Activated naive CD4-positive, alpha-beta T cell (primary cell): ENCODE measurements at regions not wholly inside any gene's neighbourhood (a gene's known extent, or its start where the extent isn't known, plus 50 kb on each side); places are given as distances from the start of the nearest gene placed in this dataset.
"Not testable (repeated sequence)": the region's sequence is repeated elsewhere in the genome, so short reads cannot be mapped to it uniquely, and the experiment has no call there.

Source experiments
- DNase-seq, 4 experiments: peaks; one replicate each; lab custom pipeline; 2025; lab: John Stamatoyannopoulos, UW

DNA sequence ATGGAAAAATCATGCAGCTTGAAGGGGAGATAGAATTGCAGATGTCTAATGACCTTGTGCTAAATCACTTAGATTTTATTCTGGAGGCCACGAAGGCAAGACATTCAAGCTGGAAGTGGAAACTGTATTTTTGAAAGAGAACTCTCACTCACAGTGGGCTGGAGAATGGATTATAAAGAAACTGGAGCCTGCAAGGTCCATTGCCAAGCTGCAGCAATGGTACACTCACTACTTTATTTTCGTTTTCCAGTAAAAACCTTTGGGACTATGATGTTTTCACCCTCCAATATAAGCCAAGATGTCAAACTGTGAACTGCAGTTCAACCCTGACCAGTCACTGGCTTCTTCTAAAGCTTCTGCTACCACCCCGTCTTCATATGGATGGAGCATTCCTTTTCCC is 62.0 kb downstream of the SKIDA1 start:
- no peak for DNase-seq

GRCh38 chr10:21458126-21458871 is 67.2 kb downstream of the SKIDA1 start:
- no peak for DNase-seq

GRCh38 chr10:21456160-21456559 is 69.3 kb downstream of the SKIDA1 start:
- no peak for DNase-seq

DNA sequence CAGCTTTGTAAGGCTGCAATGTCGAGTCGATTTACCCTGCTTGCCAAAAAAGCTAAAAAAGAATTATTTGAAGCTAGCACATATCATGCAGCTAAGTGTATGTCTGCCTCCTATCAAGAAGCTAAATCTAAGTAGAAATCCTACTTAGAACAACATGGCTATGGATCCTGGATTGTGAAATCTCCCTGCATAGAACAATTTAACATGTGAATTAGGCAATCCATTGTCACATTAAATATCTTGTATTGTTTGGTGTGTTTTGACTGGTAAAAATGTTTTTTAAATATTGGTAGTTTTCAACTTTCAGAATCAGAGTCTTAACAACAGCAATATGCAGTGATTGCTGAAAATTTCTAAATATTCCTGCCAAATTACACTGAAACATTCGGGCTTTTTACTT is 73.3 kb downstream of the SKIDA1 start:
- DNase-seq: no peak

GRCh38 chr10:21449288-21449966 is 76.1 kb downstream of the SKIDA1 start:
- DNase-seq: no peak

GRCh38 chr10:21445163-21445562 is 80.3 kb downstream of the SKIDA1 start:
- no peak for DNase-seq

- DNase-seq: no peak
Measured at GRCh38 chr10:21441625-21442024, 83.9 kb downstream of the SKIDA1 start.

DNA sequence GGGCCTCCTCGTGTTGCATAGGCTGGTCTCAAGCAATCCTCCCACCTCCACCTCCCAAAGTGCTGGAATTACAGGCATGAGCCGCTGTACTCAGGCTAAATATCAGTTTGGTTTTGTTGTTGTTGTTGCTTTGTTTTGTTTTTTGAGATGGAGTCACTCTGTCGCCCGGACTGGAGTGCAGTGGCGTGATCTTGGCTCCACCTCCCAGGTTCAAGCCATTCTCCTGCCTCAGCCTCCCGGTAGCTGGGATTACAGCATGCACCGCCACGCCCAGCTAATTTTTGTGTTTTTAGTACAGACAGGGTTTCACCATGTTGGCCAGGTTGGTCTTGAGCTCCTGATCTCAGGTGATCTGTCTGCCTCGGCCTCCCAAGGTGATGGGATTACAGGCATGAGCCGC is 86.6 kb downstream of the SKIDA1 start:
- not testable (repeated sequence) for DNase-seq

DNA sequence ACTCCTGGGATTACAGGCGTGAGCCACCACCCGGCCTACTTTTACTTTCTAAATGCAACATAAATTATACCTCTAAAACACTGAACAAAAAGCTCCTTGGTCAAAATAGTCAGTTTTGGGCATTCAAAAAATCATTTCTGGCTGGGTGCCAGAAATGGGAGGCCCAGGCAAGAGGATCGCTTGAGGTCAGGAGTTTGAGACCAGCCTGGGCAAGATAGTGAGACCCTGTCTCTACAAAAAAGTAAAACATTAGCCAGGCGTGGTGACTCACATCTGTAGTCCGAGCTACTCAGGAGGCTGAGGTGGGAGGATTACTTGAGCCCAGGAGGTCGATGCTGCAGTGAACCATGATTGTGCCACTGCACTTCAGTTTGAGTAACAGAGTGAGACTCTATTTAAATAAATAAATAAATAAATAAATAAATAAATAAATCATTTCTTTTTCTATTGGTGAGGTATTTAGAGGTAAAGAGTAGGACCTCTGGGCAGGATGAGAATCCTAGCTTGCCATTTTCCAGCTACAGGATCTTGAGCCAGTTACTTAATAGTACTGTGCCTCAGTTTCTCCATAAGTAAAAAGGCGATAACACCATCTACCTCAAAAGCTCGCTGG is 87.6 kb downstream of the SKIDA1 start:
- no peak for DNase-seq

DNA sequence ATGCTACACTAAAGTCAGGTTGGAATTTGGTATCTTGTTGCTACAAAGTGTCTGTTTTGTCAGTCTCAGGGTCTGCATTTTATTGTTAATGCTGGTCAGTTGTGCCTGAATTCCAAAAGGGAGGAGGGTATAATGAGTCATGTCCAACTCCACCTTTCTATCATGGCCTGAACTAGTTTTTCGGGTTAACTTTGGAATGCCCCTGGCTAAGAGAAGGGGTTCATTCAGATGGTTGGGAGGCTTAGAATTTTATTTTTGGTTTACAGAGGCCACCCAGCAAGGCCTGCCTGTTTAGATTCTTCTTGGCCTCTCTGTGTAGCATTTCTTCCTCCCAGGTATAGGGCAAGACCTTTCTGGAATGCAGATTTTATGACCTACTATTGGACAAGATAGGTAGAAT is 93.2 kb downstream of the SKIDA1 start:
- no peak for DNase-seq

DNA sequence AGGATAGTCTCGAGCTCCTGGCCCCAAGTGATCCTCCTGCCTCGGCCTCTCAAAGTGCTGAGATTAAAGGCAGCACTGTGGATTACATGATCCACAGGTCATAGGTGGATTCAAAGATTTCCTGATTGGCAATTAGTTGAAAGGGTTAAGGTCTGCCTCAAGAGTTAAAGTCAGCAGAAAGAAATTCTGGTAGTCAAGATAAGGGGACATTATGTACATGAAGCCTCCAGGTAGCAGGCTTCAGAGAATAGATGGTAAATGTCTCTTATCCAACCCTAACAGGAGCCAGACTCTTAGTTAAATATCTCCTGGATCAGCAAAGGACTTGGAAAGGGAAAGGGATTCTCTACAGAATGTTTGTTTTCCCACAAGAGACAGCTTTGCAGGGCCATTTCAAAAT is 93.7 kb downstream of the SKIDA1 start:
- no peak for DNase-seq

DNA sequence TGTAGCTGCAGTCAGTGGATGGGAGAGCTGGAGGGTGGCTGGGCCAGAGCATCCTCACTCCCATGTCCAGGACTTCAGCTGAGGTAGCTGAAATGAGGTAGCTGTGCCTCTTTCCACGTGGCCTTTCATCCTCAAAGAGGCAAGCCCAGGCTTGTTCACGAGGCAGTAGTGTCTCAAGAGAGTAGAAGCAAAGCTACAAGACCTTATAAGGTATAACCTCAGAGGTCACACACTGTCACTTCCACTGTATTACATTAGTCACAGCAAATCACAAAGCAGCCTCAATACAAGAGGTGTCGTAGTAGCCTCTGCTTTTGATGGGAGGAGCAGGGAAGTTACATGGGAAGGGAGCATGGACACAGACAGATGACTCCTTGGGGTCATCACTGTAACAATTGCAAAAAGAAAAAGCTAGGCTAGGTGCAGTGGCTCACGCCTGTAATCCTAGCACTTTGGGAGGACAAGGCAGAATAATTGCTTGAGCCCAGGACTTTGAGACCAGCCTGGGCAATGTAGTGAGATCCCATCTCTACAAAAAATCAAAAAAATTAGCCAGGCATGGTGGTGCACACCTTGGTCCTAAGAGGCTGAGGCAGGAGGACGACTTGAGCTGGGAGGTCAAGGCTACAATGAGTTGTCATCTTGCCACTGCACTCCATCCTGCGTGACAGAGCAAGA is 97.5 kb downstream of the SKIDA1 start:
- no peak for DNase-seq

DNA sequence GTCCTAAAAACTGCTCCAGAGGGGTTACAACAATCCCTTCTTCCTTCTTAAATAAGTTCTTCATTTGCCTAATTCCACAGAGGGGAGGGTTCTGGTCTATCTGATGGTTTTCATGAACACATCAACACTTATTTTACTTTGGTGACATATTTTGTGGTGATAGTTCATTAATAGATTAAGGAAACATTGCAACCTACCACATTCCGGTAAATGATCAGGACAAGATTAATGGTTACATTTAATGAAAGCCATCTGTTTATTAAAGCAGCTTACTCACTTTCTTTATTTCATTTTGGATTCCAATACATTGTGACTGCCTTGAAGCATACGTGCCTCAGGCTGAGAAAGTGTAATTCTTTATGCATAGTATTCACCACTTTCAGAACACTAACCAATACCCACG is 101.0 kb downstream of the SKIDA1 start:
- no peak for DNase-seq

DNA sequence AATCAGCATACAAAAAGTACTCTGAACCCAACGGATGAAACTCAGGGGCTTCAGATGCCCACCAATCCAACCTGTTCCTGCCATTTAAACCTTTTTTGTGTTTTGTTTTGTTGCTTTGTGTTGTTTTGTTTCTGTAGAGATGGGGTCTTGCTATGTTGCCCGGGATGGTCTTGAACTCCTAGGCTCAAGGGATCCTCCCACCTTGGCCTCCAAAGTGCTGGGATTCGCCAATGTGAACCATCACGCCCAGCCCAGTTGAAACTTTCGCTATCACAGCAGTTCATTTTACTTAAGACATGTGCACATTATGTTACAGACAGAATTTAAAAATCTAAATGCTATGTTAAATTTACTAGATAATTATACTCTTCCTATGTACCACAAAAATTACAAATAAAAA is 101.6 kb downstream of the SKIDA1 start:
- DNase-seq: no peak

GRCh38 chr10:21423338-21423737 is 102.1 kb downstream of the SKIDA1 start:
- DNase-seq: no peak

DNA sequence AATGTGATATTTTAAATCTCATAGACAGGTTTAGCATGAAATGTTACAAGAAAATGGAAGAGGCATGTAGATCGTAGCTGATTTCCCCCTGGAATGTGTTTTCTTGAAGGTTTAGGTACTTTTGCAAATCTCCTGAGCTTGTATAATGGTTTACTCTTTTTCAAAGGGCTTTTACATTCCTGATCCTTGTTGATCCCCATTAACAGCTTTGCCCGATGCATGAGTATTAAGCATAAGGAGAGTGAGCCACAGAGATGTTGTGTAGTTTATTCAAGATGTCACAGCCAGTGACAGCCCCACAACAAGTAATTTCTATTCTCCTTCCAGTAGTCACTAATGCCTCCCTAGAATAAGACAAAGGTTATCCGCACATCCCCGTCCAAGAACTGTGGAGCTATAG is 103.7 kb downstream of the SKIDA1 start:
- no peak for DNase-seq

- DNase-seq: no peak
Measured at GRCh38 chr10:21421016-21421415, 104.5 kb downstream of the SKIDA1 start.

DNA sequence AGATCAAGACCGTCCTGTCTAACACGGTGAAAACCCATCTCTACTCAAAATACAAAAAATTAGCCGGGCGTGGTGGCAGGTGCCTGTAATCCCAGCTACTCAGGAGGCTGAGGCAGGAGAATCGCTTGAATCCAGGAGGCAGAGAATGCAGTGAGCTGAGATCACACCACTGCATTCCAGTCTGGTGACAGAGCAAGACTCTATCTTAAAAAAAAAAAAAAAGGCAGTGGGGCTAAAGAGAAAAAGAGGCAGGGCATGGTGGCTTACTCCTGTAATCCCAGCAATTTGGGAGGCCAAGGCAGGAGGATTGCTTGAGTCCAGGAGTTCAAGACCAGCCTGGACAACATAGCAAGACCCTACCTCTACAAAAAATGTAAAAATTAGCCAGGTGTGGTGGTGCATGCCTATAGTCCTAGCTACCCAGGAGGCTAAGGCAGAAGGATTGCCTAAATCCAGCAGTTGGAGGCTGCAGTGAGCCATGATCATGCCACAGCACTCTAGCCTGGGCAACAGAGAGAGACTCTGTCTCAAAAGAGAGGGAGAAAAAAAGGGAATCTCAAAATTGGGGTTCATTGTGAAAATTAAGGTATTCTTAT is 106.4 kb downstream of the SKIDA1 start:
- not testable (repeated sequence) for DNase-seq

GRCh38 chr10:21417172-21417712 is 108.2 kb downstream of the SKIDA1 start:
- DNase-seq: no peak

DNA sequence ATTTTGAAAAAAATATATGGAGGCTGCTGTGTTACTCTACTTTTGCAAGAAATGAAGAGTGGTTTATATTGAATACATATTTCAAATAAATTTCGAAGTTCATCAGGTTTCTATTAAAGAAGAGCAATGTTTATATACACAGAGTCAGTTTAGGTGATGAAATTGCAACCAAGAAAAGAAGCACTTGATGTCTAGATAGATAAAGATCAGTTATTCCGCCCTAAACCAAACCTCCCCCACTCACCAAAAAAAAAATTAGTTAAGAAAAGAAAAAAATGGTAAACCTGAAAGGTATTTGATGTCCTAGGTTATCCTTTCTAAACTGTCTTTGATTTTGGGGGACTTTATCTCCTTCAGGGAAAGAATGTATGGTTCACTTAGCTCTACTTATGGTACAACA is 111.8 kb downstream of the SKIDA1 start:
- DNase-seq: no peak

- DNase-seq: no peak
Measured at GRCh38 chr10:21413268-21413667, 112.2 kb downstream of the SKIDA1 start.

GRCh38 chr10:21406595-21407193 is 118.8 kb downstream of the SKIDA1 start:
- no peak for DNase-seq
